ENCODE measurements at regions not wholly inside any gene's neighbourhood (a gene's known extent, or its start where the extent isn't known, plus 50 kb on each side); places are given as distances from the start of the nearest gene placed in this dataset.
A peak's percentile ranks its signal among the peaks of the same experiment; 100 is the strongest.

DNA sequence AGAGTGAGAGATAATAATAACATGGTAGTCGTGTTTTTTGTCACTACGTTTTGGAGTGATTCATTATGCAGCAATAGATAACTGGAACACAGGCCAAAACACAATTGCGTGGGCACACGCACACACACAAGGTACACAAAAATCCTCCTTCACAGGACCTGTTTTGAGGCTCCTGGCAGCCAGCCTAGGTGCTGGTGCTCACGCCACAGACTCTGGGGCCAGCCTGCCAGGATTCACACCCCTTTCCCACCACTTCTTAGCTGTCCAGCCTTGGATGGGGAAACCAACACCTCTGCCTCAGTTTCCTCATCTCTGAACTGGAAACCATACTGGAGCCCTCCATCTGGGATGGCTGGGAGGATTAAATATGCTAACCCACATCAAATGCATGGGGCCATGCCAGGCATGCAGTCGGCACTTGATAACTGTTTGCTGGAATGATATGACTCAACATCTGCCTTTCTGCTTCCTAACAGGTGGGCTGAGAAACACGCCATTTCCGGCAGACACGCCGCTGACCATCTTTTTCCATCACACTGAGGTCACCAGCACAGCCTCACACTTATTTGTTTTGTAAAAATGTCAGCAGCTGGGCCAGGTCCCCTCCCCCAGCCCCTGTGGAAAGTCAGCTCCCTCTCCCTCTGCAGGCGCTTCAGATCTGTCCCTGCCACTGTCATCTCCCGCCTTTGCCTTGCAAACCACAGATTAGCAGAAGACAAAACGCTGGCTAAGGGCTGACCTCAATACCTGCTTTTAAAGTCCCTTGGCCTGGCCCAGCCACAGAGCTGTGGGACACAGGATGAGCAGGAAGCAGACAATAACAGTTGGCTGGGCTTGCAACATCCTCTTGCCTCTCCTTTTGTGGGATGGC is 237.5 kb downstream of the BCOR start:
- H3K79me1 ChIP-seq (replicated peaks; ENCODE audit: low read length, poor library complexity, severe bottlenecking), result no peaks in the 10 kb centered on the region

GRCh38 chrX:39862963-39863362 is 234.8 kb downstream of the BCOR start:
- H2BK15ac ChIP-seq (ENCODE audit: low read depth, poor library complexity, severe bottlenecking), result no peak overlapping the region
- no peak overlapping the region for H3K9ac ChIP-seq (ENCODE audit: low read length)
- no peaks in the 10 kb centered on the region for H3K79me1 ChIP-seq (replicated peaks; ENCODE audit: low read length, poor library complexity, severe bottlenecking)
- H4K91ac ChIP-seq (ENCODE audit: low read length), result no peak overlapping the region
- H3K18ac ChIP-seq (ENCODE audit: low read depth in 1 of 2, low read length in 2 of 2), result no peak overlapping the region
- H2BK120ac ChIP-seq (ENCODE audit: low read depth, low read length), result no peak overlapping the region
- H3K14ac ChIP-seq (ENCODE audit: low read length in 2 of 2), result no peak overlapping the region
- H3K27ac ChIP-seq (ENCODE audit: low read length, poor library complexity, severe bottlenecking), result no peak overlapping the region
- peaks cover 0 to 47% of the 10 kb centered on the region in 2 experiments for H3K27me3 ChIP-seq (ENCODE audit: control insufficient read depth in 1 of 2, insufficient read depth in 1 of 2, low read length in 2 of 2)
- H2AFZ ChIP-seq (ENCODE audit: low read depth, low read length), result no peak overlapping the region
- H2AK5ac ChIP-seq (ENCODE audit: low read length, severe bottlenecking), result no peak overlapping the region
- H3K4ac ChIP-seq (ENCODE audit: low read depth in 1 of 2, low read length in 2 of 2), result no peak overlapping the region
- H3K36me3 ChIP-seq (ENCODE audit: control insufficient read depth in 1 of 2, insufficient read depth in 2 of 2, low read depth in 1 of 2, low read length in 2 of 2), result no peaks in the 10 kb centered on the region
- H2BK12ac ChIP-seq (ENCODE audit: low read length in 2 of 2), result no peak overlapping the region
- H3K4me1 ChIP-seq (ENCODE audit: control insufficient read depth, insufficient read depth, low read depth, low read length), result peaks cover 7% of the 10 kb centered on the region
- DNase-seq, result no peak
- no peak overlapping the region for H3K23ac ChIP-seq (ENCODE audit: low read length in 2 of 2)
- peaks cover 13% of the 10 kb centered on the region for H3K9me3 ChIP-seq (ENCODE audit: control insufficient read depth, low read length)
- H2BK5ac ChIP-seq (ENCODE audit: low read depth, low read length, poor library complexity, severe bottlenecking), result no peak overlapping the region
- WGBS, result 89% methylated on average over 2 of the region's 5 CpGs
- no peak overlapping the region for H3K4me2 ChIP-seq (ENCODE audit: low read length, poor library complexity, severe bottlenecking)
- H3K4me3 ChIP-seq (ENCODE audit: insufficient read depth in 1 of 2, low read depth in 1 of 2, low read length in 2 of 2), result no peak overlapping the region
- H4K8ac ChIP-seq (ENCODE audit: low read length), result no peak overlapping the region

More for the DNA sequence above, 237.5 kb downstream of the BCOR start:
- H3K14ac ChIP-seq (ENCODE audit: low read length in 2 of 2), result peak overlapping the region in 1 of 2 experiments; percentile 79
- no peak overlapping the region for H3K9ac ChIP-seq (ENCODE audit: low read length)
- peaks cover 0 to 45% of the 10 kb centered on the region in 2 experiments for H3K27me3 ChIP-seq (ENCODE audit: control insufficient read depth in 1 of 2, insufficient read depth in 1 of 2, low read length in 2 of 2)
- H3K4me3 ChIP-seq (ENCODE audit: insufficient read depth in 1 of 2, low read depth in 1 of 2, low read length in 2 of 2), result no peak overlapping the region
- H3K36me3 ChIP-seq (ENCODE audit: control insufficient read depth in 1 of 2, insufficient read depth in 2 of 2, low read depth in 1 of 2, low read length in 2 of 2), result no peaks in the 10 kb centered on the region
- peak overlapping the region in 1 of 2 experiments; percentile 21 for H2BK12ac ChIP-seq (ENCODE audit: low read length in 2 of 2)
- H3K23ac ChIP-seq (ENCODE audit: low read length in 2 of 2), result no peak overlapping the region
- WGBS, result 5% methylated on average over 8 of the region's 13 CpGs
- H2BK15ac ChIP-seq (ENCODE audit: low read depth, poor library complexity, severe bottlenecking), result no peak overlapping the region
- H2AK5ac ChIP-seq (ENCODE audit: low read length, severe bottlenecking), result no peak overlapping the region
- no peak overlapping the region for H3K27ac ChIP-seq (ENCODE audit: low read length, poor library complexity, severe bottlenecking)
- H4K91ac ChIP-seq (ENCODE audit: low read length), result no peak overlapping the region
- no peak overlapping the region for H2BK5ac ChIP-seq (ENCODE audit: low read depth, low read length, poor library complexity, severe bottlenecking)
- no peak overlapping the region for H2BK120ac ChIP-seq (ENCODE audit: low read depth, low read length)
- H3K4me1 ChIP-seq (ENCODE audit: control insufficient read depth, insufficient read depth, low read depth, low read length), result peaks cover 14% of the 10 kb centered on the region
- H4K8ac ChIP-seq (ENCODE audit: low read length), result no peak overlapping the region
- no peak overlapping the region for H2AFZ ChIP-seq (ENCODE audit: low read depth, low read length)
- H3K9me3 ChIP-seq (ENCODE audit: control insufficient read depth, low read length), result peaks cover 13% of the 10 kb centered on the region
- no peak overlapping the region for H3K4ac ChIP-seq (ENCODE audit: low read depth in 1 of 2, low read length in 2 of 2)
- H3K4me2 ChIP-seq (ENCODE audit: low read length, poor library complexity, severe bottlenecking), result no peak overlapping the region
- peak overlapping the region in 1 of 2 experiments; percentile 78 for H3K18ac ChIP-seq (ENCODE audit: low read depth in 1 of 2, low read length in 2 of 2)
- peak; percentile 86 for DNase-seq

DNA sequence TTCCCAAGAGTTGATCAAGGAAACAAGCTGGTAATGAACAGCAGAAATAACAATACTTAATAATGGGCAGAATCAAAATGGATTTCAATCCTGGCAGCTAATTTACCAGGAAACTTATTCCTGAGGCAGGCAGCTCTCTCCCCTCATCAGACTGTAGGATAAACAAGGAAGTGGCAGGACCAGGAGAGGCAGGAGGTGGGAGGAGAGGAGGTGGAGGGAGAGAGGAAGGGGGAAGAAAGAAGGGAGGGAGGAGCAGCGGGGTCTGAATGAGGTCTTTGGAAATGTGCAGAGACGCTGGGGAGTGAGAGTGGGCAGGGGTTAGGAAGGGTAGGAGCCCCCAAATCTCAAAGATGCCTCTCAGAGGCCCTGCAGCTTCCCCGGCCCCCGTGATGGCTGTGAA is 231.5 kb downstream of the BCOR start:
- no peak overlapping the region for H3K9ac ChIP-seq (ENCODE audit: low read length)
- peak overlapping the region in 1 of 2 experiments; percentile 40 for H3K18ac ChIP-seq (ENCODE audit: low read depth in 1 of 2, low read length in 2 of 2)
- no peak overlapping the region for H2AFZ ChIP-seq (ENCODE audit: low read depth, low read length)
- no peak overlapping the region for H3K4me2 ChIP-seq (ENCODE audit: low read length, poor library complexity, severe bottlenecking)
- no peak overlapping the region for H3K4ac ChIP-seq (ENCODE audit: low read depth in 1 of 2, low read length in 2 of 2)
- no peaks in the 10 kb centered on the region for H3K36me3 ChIP-seq (ENCODE audit: control insufficient read depth in 1 of 2, insufficient read depth in 2 of 2, low read depth in 1 of 2, low read length in 2 of 2)
- peaks cover 4% of the 10 kb centered on the region for H3K4me1 ChIP-seq (ENCODE audit: control insufficient read depth, insufficient read depth, low read depth, low read length)
- H4K91ac ChIP-seq (ENCODE audit: low read length), result no peak overlapping the region
- H2BK5ac ChIP-seq (ENCODE audit: low read depth, low read length, poor library complexity, severe bottlenecking), result no peak overlapping the region
- H3K79me1 ChIP-seq (replicated peaks; ENCODE audit: low read length, poor library complexity, severe bottlenecking), result no peaks in the 10 kb centered on the region
- no peak overlapping the region for H3K14ac ChIP-seq (ENCODE audit: low read length in 2 of 2)
- no peak for DNase-seq
- peaks cover 0 to 49% of the 10 kb centered on the region in 2 experiments for H3K27me3 ChIP-seq (ENCODE audit: control insufficient read depth in 1 of 2, insufficient read depth in 1 of 2, low read length in 2 of 2)
- H2BK120ac ChIP-seq (ENCODE audit: low read depth, low read length), result no peak overlapping the region
- no peak overlapping the region for H3K23ac ChIP-seq (ENCODE audit: low read length in 2 of 2)
- peaks cover 13% of the 10 kb centered on the region for H3K9me3 ChIP-seq (ENCODE audit: control insufficient read depth, low read length)
- H2BK15ac ChIP-seq (ENCODE audit: low read depth, poor library complexity, severe bottlenecking), result peak overlapping the region; percentile 52
- no peak overlapping the region for H3K27ac ChIP-seq (ENCODE audit: low read length, poor library complexity, severe bottlenecking)
- no peak overlapping the region for H2AK5ac ChIP-seq (ENCODE audit: low read length, severe bottlenecking)
- H2BK12ac ChIP-seq (ENCODE audit: low read length in 2 of 2), result no peak overlapping the region
- no peak overlapping the region for H3K4me3 ChIP-seq (ENCODE audit: insufficient read depth in 1 of 2, low read depth in 1 of 2, low read length in 2 of 2)
- WGBS, result 34% methylated on average over 3 of the region's 4 CpGs
- peak overlapping the region; percentile 45 for H4K8ac ChIP-seq (ENCODE audit: low read length)

GRCh38 chrX:39869846-39870601 is 227.7 kb downstream of the BCOR start:
- H3K4me2 ChIP-seq (ENCODE audit: low read length, poor library complexity, severe bottlenecking), result no peak overlapping the region
- no peak overlapping the region for H3K4ac ChIP-seq (ENCODE audit: low read depth in 1 of 2, low read length in 2 of 2)
- no peak overlapping the region for H3K4me3 ChIP-seq (ENCODE audit: insufficient read depth in 1 of 2, low read depth in 1 of 2, low read length in 2 of 2)
- H3K9ac ChIP-seq (ENCODE audit: low read length), result no peak overlapping the region
- no peak for DNase-seq
- H3K27me3 ChIP-seq (ENCODE audit: control insufficient read depth in 1 of 2, insufficient read depth in 1 of 2, low read length in 2 of 2), result peaks cover 0 to 51% of the 10 kb centered on the region in 2 experiments
- H3K4me1 ChIP-seq (ENCODE audit: control insufficient read depth, insufficient read depth, low read depth, low read length), result peaks cover 4% of the 10 kb centered on the region
- no peak overlapping the region for H2BK120ac ChIP-seq (ENCODE audit: low read depth, low read length)
- H4K8ac ChIP-seq (ENCODE audit: low read length), result no peak overlapping the region
- H4K91ac ChIP-seq (ENCODE audit: low read length), result no peak overlapping the region
- no peaks in the 10 kb centered on the region for H3K36me3 ChIP-seq (ENCODE audit: control insufficient read depth in 1 of 2, insufficient read depth in 2 of 2, low read depth in 1 of 2, low read length in 2 of 2)
- H3K79me1 ChIP-seq (replicated peaks; ENCODE audit: low read length, poor library complexity, severe bottlenecking), result no peaks in the 10 kb centered on the region
- no peak overlapping the region for H2BK5ac ChIP-seq (ENCODE audit: low read depth, low read length, poor library complexity, severe bottlenecking)
- H3K23ac ChIP-seq (ENCODE audit: low read length in 2 of 2), result no peak overlapping the region
- H2AK5ac ChIP-seq (ENCODE audit: low read length, severe bottlenecking), result no peak overlapping the region
- peak overlapping the region in 1 of 2 experiments; percentile 8 for H3K18ac ChIP-seq (ENCODE audit: low read depth in 1 of 2, low read length in 2 of 2)
- 27% methylated on average over 4 of the region's 7 CpGs for WGBS
- H2BK12ac ChIP-seq (ENCODE audit: low read length in 2 of 2), result no peak overlapping the region
- H2AFZ ChIP-seq (ENCODE audit: low read depth, low read length), result no peak overlapping the region
- no peaks in the 10 kb centered on the region for H3K9me3 ChIP-seq (ENCODE audit: control insufficient read depth, low read length)
- H2BK15ac ChIP-seq (ENCODE audit: low read depth, poor library complexity, severe bottlenecking), result no peak overlapping the region
- H3K14ac ChIP-seq (ENCODE audit: low read length in 2 of 2), result no peak overlapping the region
- no peak overlapping the region for H3K27ac ChIP-seq (ENCODE audit: low read length, poor library complexity, severe bottlenecking)
